ENCODE measurements at regions not wholly inside any gene's neighbourhood (a gene's known extent, or its start where the extent isn't known, plus 50 kb on each side); places are given as distances from the start of the nearest gene placed in this dataset.
A peak's percentile ranks its signal among the peaks of the same experiment; 100 is the strongest.

- ChIA-PET POLR2A (no interaction called here), CTCF (no interaction called here)
- no peaks in the 10 kb centered on the region for H3K9me3 ChIP-seq (ENCODE audit: low read length)
- no peaks in the 10 kb centered on the region for H3K36me3 ChIP-seq (ENCODE audit: insufficient read depth, low read length)
- Mint-ChIP-seq H3K4me1 (peaks cover 0 to 4% (median 3%) of the 10 kb centered on the region in 3 donors), H3K27me3 (peaks cover 0 to 1% of the 10 kb centered on the region in 2 donors), H3K9me3 (no peaks in the 10 kb centered on the region), H3K4me3 (no peak overlapping the region), H3K27ac (peak overlapping the region in 1 of 8 donors; percentile 14), H3K36me3 (peaks cover 0 to 2% (median 0%) of the 10 kb centered on the region in 3 donors)
- H3K27ac ChIP-seq (ENCODE audit: low read depth, low read length): peak overlapping the region; percentile 6
- H3K4me1 ChIP-seq (ENCODE audit: insufficient read depth, low read length): no peaks in the 10 kb centered on the region
- H3K4me3 ChIP-seq (ENCODE audit: low read length): no peak overlapping the region
- no peak for DNase-seq
- H3K27me3 ChIP-seq (ENCODE audit: insufficient read depth, low read length, poor library complexity, severe bottlenecking): no peaks in the 10 kb centered on the region
Observed at GRCh38 chr14:34003082-34003668, 52.3 kb upstream of the EGLN3 start.

All from CD8-positive, alpha-beta memory T cell (primary cell).